Thyroid gland (tissue), 4 donors: ENCODE measurements at regions not wholly inside any gene's neighbourhood (a gene's known extent, or its start where the extent isn't known, plus 50 kb on each side); places are given as distances from the start of the nearest gene placed in this dataset.

Experiments used
- DNase-seq, 2 donors: peaks; one replicate each; pipeline ENCODE4 v3.0.0-alpha.2; 2019
- H3K27ac ChIP-seq, 3 donors: fragments of 200-600 bp; sonication (generic); 1 replicate in 2 of 3; 2 replicates in 1 of 3; pipeline ENCODE4 v1.5.1; 2016 to 2019; ENCODE audit warnings: mild to moderate bottlenecking in 1 of 3, moderate library complexity in 1 of 3
- H3K27me3 ChIP-seq: fragments of 200-600 bp; sonication (generic); one replicate; pipeline ENCODE4 v1.5.1; 2019
- H3K36me3 ChIP-seq, 2 donors: fragments of 200-600 bp; sonication (generic); one replicate each; pipeline ENCODE4 v1.5.1; 2016 to 2019
- H3K4me1 ChIP-seq, 2 donors: fragments of 200-600 bp; sonication (generic); one replicate each; pipeline ENCODE4 v1.5.1; 2017 to 2019
- H3K4me3 ChIP-seq, 3 donors: fragments of 200-600 bp; sonication (generic); replicated peaks in 1 of 3; 1 replicate in 2 of 3; 2 replicates in 1 of 3; pipeline ENCODE4 v1.5.1; 2016; ENCODE audit warnings: mild to moderate bottlenecking in 1 of 3
- H3K9me3 ChIP-seq: fragments of 200-600 bp; sonication (generic); one replicate; pipeline ENCODE4 v1.5.1; 2017
- CTCF ChIP-seq, 6 experiments: fragments of 200-600 bp in 3 of 6; fragments of 450-650 bp in 3 of 6; sonication (generic) in 3 of 6; IDR thresholded peaks; one replicate each; pipeline ENCODE4 v1.5.1; 2016 to 2019; ENCODE audit warnings: antibody characterized with exemption in 6 of 6, mild to moderate bottlenecking in 2 of 6, inconsistent platforms in 1 of 6, moderate library complexity in 1 of 6
- POLR2A ChIP-seq, 2 donors: fragments of 450-650 bp; IDR thresholded peaks; one replicate each; pipeline ENCODE4 v1.6.1; 2017; ENCODE audit warnings: antibody characterized with exemption in 2 of 2, mild to moderate bottlenecking in 2 of 2, moderate library complexity in 1 of 2
- WGBS, 2 donors: methylation state at CpG; one replicate each; pipeline ENCODE4 v1.1.5; 2017; 5-methylcytosine and 5-hydroxymethylcytosine counted together
- intact Hi-C: fragments of 100-400 bp; cut with DNase I; formaldehyde crosslinking; loops from one replicate; pipeline ENCODE4 v1.15.1; 2023

GRCh38 chr2:35932276-35932963, 423.2 kb upstream of the CRIM1 start:
- H3K4me1 ChIP-seq = no peaks in the 10 kb centered on the region
- WGBS, 2 donors = 68 to 72% methylated on average over 5 of the region's 5 CpGs
- H3K4me3 ChIP-seq = no peak overlapping the region
- H3K27ac ChIP-seq = no peak overlapping the region
- TF ChIP-seq CTCF (IDR thresholded peaks at IDR 0.05) (no peak), POLR2A (IDR thresholded peaks at IDR 0.05) (no peak)
- DNase-seq = no peak
- intact Hi-C loops = no loop called here
- no peaks in the 10 kb centered on the region for H3K27me3 ChIP-seq
- H3K36me3 ChIP-seq = no peaks in the 10 kb centered on the region
- no peaks in the 10 kb centered on the region for H3K9me3 ChIP-seq

DNA sequence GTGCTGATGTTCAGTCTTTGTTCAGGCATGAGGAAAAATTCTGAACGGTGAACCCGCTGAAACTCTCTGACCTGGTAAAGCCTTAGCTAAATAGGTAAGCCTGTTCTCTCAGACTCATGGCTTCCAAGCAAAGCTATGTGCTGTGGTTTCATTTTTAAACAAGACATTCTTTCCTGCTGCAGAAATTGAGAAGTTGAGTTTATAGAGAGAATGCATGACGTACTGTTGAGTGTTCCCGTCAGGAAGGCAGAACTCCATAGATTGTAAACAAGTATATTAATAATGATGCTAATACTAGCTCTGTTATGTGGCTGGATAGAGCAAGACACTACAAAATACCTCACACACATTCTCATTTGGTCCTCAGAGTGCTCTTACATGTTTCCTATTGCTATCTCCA, 424.0 kb upstream of the CRIM1 start:
- no peak overlapping the region for H3K27ac ChIP-seq
- H3K9me3 ChIP-seq = no peaks in the 10 kb centered on the region
- no peak overlapping the region for H3K4me3 ChIP-seq
- TF ChIP-seq CTCF (IDR thresholded peaks at IDR 0.05) (no peak), POLR2A (IDR thresholded peaks at IDR 0.05) (no peak)
- no peak for DNase-seq
- H3K27me3 ChIP-seq = no peaks in the 10 kb centered on the region
- H3K4me1 ChIP-seq = no peaks in the 10 kb centered on the region
- intact Hi-C loops = no loop called here
- no peaks in the 10 kb centered on the region for H3K36me3 ChIP-seq
- 92 to 96% methylated on average over 4 of the region's 4 CpGs for WGBS, 2 donors

DNA sequence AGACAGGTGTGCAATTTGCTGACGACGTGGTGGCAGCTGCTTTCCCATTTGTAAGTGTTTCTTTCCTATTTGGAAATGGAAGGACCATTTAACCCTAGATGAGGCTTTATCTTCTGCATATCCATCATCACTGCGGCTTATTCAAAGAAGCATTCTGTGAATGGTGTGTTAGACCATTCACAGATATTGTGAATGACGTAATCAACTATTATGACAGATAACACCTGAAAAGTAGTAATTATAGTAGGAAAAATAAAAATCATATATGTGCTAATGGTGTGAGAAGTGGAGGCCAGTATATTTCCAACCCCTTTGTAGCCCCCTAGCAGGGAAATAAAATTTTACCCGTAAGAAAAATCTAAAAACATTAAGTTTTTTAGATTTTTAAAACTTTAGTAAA, 424.5 kb upstream of the CRIM1 start:
- no peaks in the 10 kb centered on the region for H3K36me3 ChIP-seq
- DNase-seq = no peak
- no peak overlapping the region for H3K27ac ChIP-seq
- H3K4me3 ChIP-seq = no peak overlapping the region
- no peaks in the 10 kb centered on the region for H3K27me3 ChIP-seq
- H3K4me1 ChIP-seq = no peaks in the 10 kb centered on the region
- no peaks in the 10 kb centered on the region for H3K9me3 ChIP-seq
- intact Hi-C loops = no loop called here
- 93 to 96% methylated on average over 5 of the region's 5 CpGs for WGBS, 2 donors
- TF ChIP-seq CTCF (IDR thresholded peaks at IDR 0.05) = no peak
- no peak for TF ChIP-seq POLR2A (IDR thresholded peaks at IDR 0.05)

GRCh38 chr2:35929551-35929950, 426.0 kb upstream of the CRIM1 start:
- intact Hi-C loops = no loop called here
- Histone ChIP-seq H3K36me3 (no peaks in the 10 kb centered on the region), H3K9me3 (no peaks in the 10 kb centered on the region), H3K4me1 (no peaks in the 10 kb centered on the region), H3K27ac (no peak overlapping the region), H3K27me3 (no peaks in the 10 kb centered on the region), H3K4me3 (no peak overlapping the region)
- 59 to 72% methylated on average over 2 of the region's 2 CpGs for WGBS, 2 donors
- DNase-seq = no peak
- no peak for TF ChIP-seq CTCF (IDR thresholded peaks at IDR 0.05)
- no peak for TF ChIP-seq POLR2A (IDR thresholded peaks at IDR 0.05)

- DNase-seq = no peak
- H3K4me3 ChIP-seq = no peak overlapping the region
- no peaks in the 10 kb centered on the region for H3K4me1 ChIP-seq
- H3K27me3 ChIP-seq = no peaks in the 10 kb centered on the region
- intact Hi-C loops = no loop called here
- H3K27ac ChIP-seq = no peak overlapping the region
- no peak for TF ChIP-seq POLR2A (IDR thresholded peaks at IDR 0.05)
- no peak for TF ChIP-seq CTCF (IDR thresholded peaks at IDR 0.05)
- H3K9me3 ChIP-seq = no peaks in the 10 kb centered on the region
- H3K36me3 ChIP-seq = no peaks in the 10 kb centered on the region
Observed at GRCh38 chr2:35920061-35920460, 435.5 kb upstream of the CRIM1 start.
